AG04450 (cell line): ENCODE measurements at regions not wholly inside any gene's neighbourhood (a gene's known extent, or its start where the extent isn't known, plus 50 kb on each side); places are given as distances from the start of the nearest gene placed in this dataset.

Source experiments
- CTCF ChIA-PET: fragments of 300-600, 350-600 bp; formaldehyde crosslinking; extraction: SDS; loops from one replicate; lab custom pipeline; 2022; ENCODE audit warnings: antibody characterized with exemption, inconsistent platforms; lab: Charles Lee
- POLR2A ChIA-PET: fragments of 350-600 bp; formaldehyde crosslinking; extraction: SDS; loops from one replicate; lab custom pipeline; 2021; ENCODE audit warnings: antibody characterized with exemption, inconsistent platforms; lab: Yijun Ruan, JAX
- DNase-seq: peaks from one replicate; pipeline ENCODE4 v3.0.0-alpha.2; 2011; ENCODE audit warnings: low read depth, low spot score
- H3K27ac ChIP-seq: one replicate; pipeline ENCODE4 v1.5.1; 2012; ENCODE audit warnings: low read depth, low read length, control low read depth
- H3K27me3 ChIP-seq: one replicate; pipeline ENCODE4 v1.6.0; 2012; ENCODE audit warnings: low read length; ENCODE audit not compliant: control insufficient read depth, insufficient read depth
- H3K4me3 ChIP-seq: 2 replicates; pipeline ENCODE4 v1.5.1; 2011; ENCODE audit warnings: mild to moderate bottlenecking, low read depth, low read length, control low read depth
- H3K9me3 ChIP-seq: 2 replicates; pipeline ENCODE4 v1.5.1; 2012; ENCODE audit warnings: low read length; ENCODE audit not compliant: control insufficient read depth, insufficient read depth
- CTCF ChIP-seq: IDR thresholded peaks from 2 replicates; pipeline ENCODE4 v1.5.1; 2011; ENCODE audit warnings: low read depth, low read length, control low read depth, inconsistent platforms

GRCh38 chr22:49403102-49403501 is 424.6 kb downstream of the BRD1 start:
- TF ChIP-seq CTCF: no peak
- H3K9me3 ChIP-seq: peaks cover 88% of the 10 kb centered on the region
- H3K27me3 ChIP-seq: no peaks in the 10 kb centered on the region
- no peak for DNase-seq
- ChIA-PET POLR2A (no interaction called here), CTCF (no interaction called here)
- H3K27ac ChIP-seq: no peak overlapping the region
- no peak overlapping the region for H3K4me3 ChIP-seq

GRCh38 chr22:49402169-49402568 is 425.5 kb downstream of the BRD1 start:
- Histone ChIP-seq H3K27ac (no peak overlapping the region), H3K9me3 (peaks cover 89% of the 10 kb centered on the region), H3K4me3 (no peak overlapping the region), H3K27me3 (no peaks in the 10 kb centered on the region)
- ChIA-PET CTCF (no interaction called here), POLR2A (no interaction called here)
- no peak for DNase-seq
- TF ChIP-seq CTCF: no peak

GRCh38 chr22:49400941-49401598 is 426.6 kb downstream of the BRD1 start:
- ChIA-PET POLR2A (no interaction called here), CTCF (no interaction called here)
- TF ChIP-seq CTCF: no peak
- H3K27ac ChIP-seq: no peak overlapping the region
- no peaks in the 10 kb centered on the region for H3K27me3 ChIP-seq
- DNase-seq: no peak
- peaks cover 86% of the 10 kb centered on the region for H3K9me3 ChIP-seq
- H3K4me3 ChIP-seq: no peak overlapping the region

- Histone ChIP-seq H3K27ac (no peak overlapping the region), H3K27me3 (no peaks in the 10 kb centered on the region), H3K9me3 (peaks cover 87% of the 10 kb centered on the region), H3K4me3 (no peak overlapping the region)
- CTCF ChIA-PET: no interaction called here
- POLR2A ChIA-PET: no interaction called here
- no peak for DNase-seq
- no peak for TF ChIP-seq CTCF
Observed at GRCh38 chr22:49400136-49400940, 427.3 kb downstream of the BRD1 start.

GRCh38 chr22:49398646-49399045 is 429.0 kb downstream of the BRD1 start:
- Histone ChIP-seq H3K4me3 (no peak overlapping the region), H3K27me3 (no peaks in the 10 kb centered on the region), H3K27ac (no peak overlapping the region), H3K9me3 (peaks cover 82% of the 10 kb centered on the region)
- POLR2A ChIA-PET: no interaction called here
- DNase-seq: no peak
- no peak for TF ChIP-seq CTCF
- CTCF ChIA-PET: no interaction called here
